PFSK-1 (cell line): ENCODE measurements at regions not wholly inside any gene's neighbourhood (a gene's known extent, or its start where the extent isn't known, plus 50 kb on each side); places are given as distances from the start of the nearest gene placed in this dataset.

Experiments
- POLR2AphosphoS5 ChIP-seq: IDR thresholded peaks from 2 replicates; pipeline ENCODE4 v1.6.1; 2012; ENCODE audit warnings: low read depth, mild to moderate bottlenecking, control low read depth, low read length, moderate library complexity
- REST ChIP-seq, 2 experiments: IDR thresholded peaks; 2 replicates each; pipeline versions ENCODE4 v1.6.1 to v1.8.0; 2011 to 2012; ENCODE audit warnings: low read depth in 2 of 2, low read length in 2 of 2, control low read depth in 1 of 2, inconsistent platforms in 1 of 2, mild to moderate bottlenecking in 1 of 2, moderate library complexity in 1 of 2; ENCODE audit not compliant: insufficient read depth in 1 of 2
- SIN3A ChIP-seq: IDR thresholded peaks from 2 replicates; pipeline ENCODE4 v1.6.1; 2012; ENCODE audit warnings: mild to moderate bottlenecking, low read length, moderate library complexity, borderline replicate concordance; ENCODE audit not compliant: insufficient read depth

- no peak for TF ChIP-seq POLR2AphosphoS5
- TF ChIP-seq SIN3A, result no peak
- no peak for TF ChIP-seq REST (IDR thresholded peaks at IDR 0.05; ENCODE audit: insufficient read depth in 1 of 2, low read depth in 2 of 2, low read length in 2 of 2)
Observed at GRCh38 chr13:83121896-83122295, 760.4 kb downstream of the SLITRK1 start.
